ENCODE measurements at regions not wholly inside any gene's neighbourhood (a gene's known extent, or its start where the extent isn't known, plus 50 kb on each side); places are given as distances from the start of the nearest gene placed in this dataset.

GRCh38 chr13:110068176-110068473 lies 238.8 kb downstream of the COL4A1 start:
- no peak overlapping the region for H3K4me3 ChIP-seq (replicated peaks; ENCODE audit: low read depth, low read length)

GRCh38 chr13:110067355-110068175 lies 239.4 kb downstream of the COL4A1 start:
- no peak overlapping the region for H3K4me3 ChIP-seq (replicated peaks; ENCODE audit: low read depth, low read length)
- TF ChIP-seq CTCF (IDR thresholded peaks at IDR 0.05; ENCODE audit: low read depth, low read length, missing control alignments): no peak
- DNase-seq (ENCODE audit: extremely low read depth, low read depth): no peak

More at GRCh38 chr13:110068176-110068473, 238.8 kb downstream of the COL4A1 start:
- DNase-seq (ENCODE audit: extremely low read depth, low read depth): no peak
- TF ChIP-seq CTCF (IDR thresholded peaks at IDR 0.05; ENCODE audit: low read depth, low read length, missing control alignments): no peak

GRCh38 chr13:110065780-110066179 lies 241.2 kb downstream of the COL4A1 start:
- TF ChIP-seq CTCF (IDR thresholded peaks at IDR 0.05; ENCODE audit: low read depth, low read length, missing control alignments): no peak
- no peak for DNase-seq (ENCODE audit: extremely low read depth, low read depth)
- no peak overlapping the region for H3K4me3 ChIP-seq (replicated peaks; ENCODE audit: low read depth, low read length)

GRCh38 chr13:110063490-110064421 lies 243.2 kb downstream of the COL4A1 start:
- TF ChIP-seq CTCF (IDR thresholded peaks at IDR 0.05; ENCODE audit: low read depth, low read length, missing control alignments): no peak
- H3K4me3 ChIP-seq (replicated peaks; ENCODE audit: low read depth, low read length): no peak overlapping the region
- no peak for DNase-seq (ENCODE audit: extremely low read depth, low read depth)

GRCh38 chr13:110062777-110063442 lies 244.0 kb downstream of the COL4A1 start:
- TF ChIP-seq CTCF (IDR thresholded peaks at IDR 0.05; ENCODE audit: low read depth, low read length, missing control alignments): no peak
- H3K4me3 ChIP-seq (replicated peaks; ENCODE audit: low read depth, low read length): no peak overlapping the region
- DNase-seq (ENCODE audit: extremely low read depth, low read depth): no peak

GRCh38 chr13:110062077-110062776 lies 244.7 kb downstream of the COL4A1 start:
- H3K4me3 ChIP-seq (replicated peaks; ENCODE audit: low read depth, low read length): no peak overlapping the region
- TF ChIP-seq CTCF (IDR thresholded peaks at IDR 0.05; ENCODE audit: low read depth, low read length, missing control alignments): no peak
- DNase-seq (ENCODE audit: extremely low read depth, low read depth): no peak
